Neural progenitor cell (in vitro differentiated cells): ENCODE measurements at regions not wholly inside any gene's neighbourhood (a gene's known extent, or its start where the extent isn't known, plus 50 kb on each side); places are given as distances from the start of the nearest gene placed in this dataset.
A peak's percentile ranks its signal among the peaks of the same experiment; 100 is the strongest.

ENCODE experiments used
- DNase-seq: peaks from one replicate; pipeline ENCODE4 v3.0.0-alpha.2; 2016; ENCODE audit warnings: low spot score
- H2AFZ ChIP-seq: fragments of 200-600 bp; sonication (generic); replicated peaks from 2 replicates; pipeline ENCODE4 v1.6.1; 2016; ENCODE audit warnings: antibody characterized with exemption
- H3F3A ChIP-seq: fragments of 200-600 bp; sonication (generic); 2 replicates; pipeline ENCODE4 v1.6.1; 2016; ENCODE audit warnings: antibody characterized with exemption, low read depth
- H3K27ac ChIP-seq: fragments of 200-600 bp; sonication (generic); 2 replicates; pipeline ENCODE4 v1.5.1; 2016; ENCODE audit warnings: mild to moderate bottlenecking
- H3K27me3 ChIP-seq: fragments of 200-600 bp; sonication (generic); 2 replicates; pipeline ENCODE4 v1.6.1; 2016; ENCODE audit warnings: mild to moderate bottlenecking, moderate library complexity
- H3K36me3 ChIP-seq: fragments of 200-600 bp; sonication (generic); 2 replicates; pipeline ENCODE4 v1.5.1; 2016
- H3K4me1 ChIP-seq: fragments of 200-600 bp; sonication (generic); 2 replicates; pipeline ENCODE4 v1.6.1; 2016; ENCODE audit warnings: mixed run types
- H3K4me2 ChIP-seq: fragments of 200-600 bp; sonication (generic); 2 replicates; pipeline ENCODE4 v1.6.1; 2016
- H3K4me3 ChIP-seq: fragments of 200-600 bp; sonication (generic); 2 replicates; pipeline ENCODE4 v1.5.1; 2016
- H3K79me2 ChIP-seq: fragments of 200-600 bp; sonication (generic); 2 replicates; pipeline ENCODE4 v1.6.1; 2016; ENCODE audit warnings: low read depth
- H3K9ac ChIP-seq: fragments of 200-600 bp; sonication (generic); 2 replicates; pipeline ENCODE4 v1.6.1; 2016
- H3K9me3 ChIP-seq: fragments of 200-600 bp; sonication (generic); 2 replicates; pipeline ENCODE4 v1.5.1; 2016; ENCODE audit warnings: low read depth
- H4K20me1 ChIP-seq: fragments of 200-600 bp; sonication (generic); 2 replicates; pipeline ENCODE4 v1.6.1; 2016; ENCODE audit warnings: low read depth
- H3K27ac Mint-ChIP-seq: 3 replicates; pipeline ENCODE4 v1.8.0; 2021; ENCODE audit warnings: mixed read lengths
- H3K27me3 Mint-ChIP-seq: 2 replicates; pipeline ENCODE4 v1.8.0; 2022; ENCODE audit warnings: low read depth, mild to moderate bottlenecking, inconsistent platforms, moderate library complexity, mixed read lengths; ENCODE audit not compliant: insufficient read depth
- H3K36me3 Mint-ChIP-seq: 3 replicates; pipeline ENCODE4 v1.8.0; 2021; ENCODE audit warnings: mixed read lengths
- H3K4me1 Mint-ChIP-seq: 3 replicates; pipeline ENCODE4 v1.8.0; 2021; ENCODE audit warnings: mixed read lengths
- H3K4me3 Mint-ChIP-seq: 3 replicates; pipeline ENCODE4 v1.8.0; 2021; ENCODE audit warnings: mild to moderate bottlenecking, moderate library complexity, mixed read lengths
- H3K9me3 Mint-ChIP-seq: 3 replicates; pipeline ENCODE4 v1.8.0; 2020; ENCODE audit warnings: mixed read lengths
- EZH2 ChIP-seq: fragments of 200-600 bp; sonication (generic); IDR thresholded peaks from 2 replicates; pipeline ENCODE4 v1.6.1; 2017; ENCODE audit warnings: antibody characterized with exemption, mild to moderate bottlenecking, moderate library complexity
- EZH2phosphoT487 ChIP-seq: fragments of 200-600 bp; sonication (generic); IDR thresholded peaks from 2 replicates; pipeline ENCODE4 v1.6.1; 2017; ENCODE audit warnings: antibody characterized with exemption
- TF ChIP-seq, protein P1 (sequence below): fragments of 200-600 bp; sonication (generic); IDR thresholded peaks from 2 replicates; pipeline ENCODE4 v1.5.1; 2017; ENCODE audit warnings: antibody characterized with exemption, mild to moderate bottlenecking

DNA sequence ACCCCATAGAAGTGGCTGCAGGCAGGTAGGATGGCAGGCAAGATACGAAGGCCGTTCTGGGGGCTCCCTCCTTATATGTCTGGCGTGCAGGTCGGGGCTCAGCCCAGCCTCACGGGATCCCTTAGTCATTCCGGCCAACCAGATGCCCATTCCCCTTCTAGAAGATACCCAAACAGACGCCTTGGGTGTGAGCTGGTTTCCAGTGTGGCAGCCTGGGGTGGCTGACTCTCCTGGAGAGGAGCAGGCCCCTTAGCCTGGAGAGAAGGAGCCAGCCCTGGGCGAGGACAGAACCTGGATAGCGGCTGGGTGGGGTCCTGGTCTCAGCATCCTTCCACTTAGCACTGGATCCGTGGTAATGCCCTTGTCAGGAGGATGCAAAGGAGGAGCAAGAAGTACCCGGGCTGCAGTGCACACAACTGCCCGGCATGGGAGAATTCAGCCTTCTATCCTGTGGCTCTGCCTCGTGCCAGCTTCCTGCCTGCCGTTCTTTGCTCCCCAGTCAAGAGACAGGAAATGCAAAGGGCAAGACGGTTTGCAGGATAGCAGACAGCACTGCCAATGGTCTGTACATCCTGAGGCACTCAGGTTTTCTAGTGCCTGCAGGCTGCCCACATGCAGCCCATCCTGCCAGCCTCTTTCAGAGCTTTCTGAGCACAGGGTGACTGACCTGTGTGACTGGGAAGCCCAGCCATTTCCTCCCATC, 56.7 kb upstream of the WASF3 start:
- Mint-ChIP-seq H3K27me3 (no peaks in the 10 kb centered on the region), H3K27ac (no peak overlapping the region), H3K36me3 (no peaks in the 10 kb centered on the region), H3K4me1 (peaks cover 6% of the 10 kb centered on the region), H3K9me3 (no peaks in the 10 kb centered on the region), H3K4me3 (no peak overlapping the region)
- TF ChIP-seq, protein P1, sequence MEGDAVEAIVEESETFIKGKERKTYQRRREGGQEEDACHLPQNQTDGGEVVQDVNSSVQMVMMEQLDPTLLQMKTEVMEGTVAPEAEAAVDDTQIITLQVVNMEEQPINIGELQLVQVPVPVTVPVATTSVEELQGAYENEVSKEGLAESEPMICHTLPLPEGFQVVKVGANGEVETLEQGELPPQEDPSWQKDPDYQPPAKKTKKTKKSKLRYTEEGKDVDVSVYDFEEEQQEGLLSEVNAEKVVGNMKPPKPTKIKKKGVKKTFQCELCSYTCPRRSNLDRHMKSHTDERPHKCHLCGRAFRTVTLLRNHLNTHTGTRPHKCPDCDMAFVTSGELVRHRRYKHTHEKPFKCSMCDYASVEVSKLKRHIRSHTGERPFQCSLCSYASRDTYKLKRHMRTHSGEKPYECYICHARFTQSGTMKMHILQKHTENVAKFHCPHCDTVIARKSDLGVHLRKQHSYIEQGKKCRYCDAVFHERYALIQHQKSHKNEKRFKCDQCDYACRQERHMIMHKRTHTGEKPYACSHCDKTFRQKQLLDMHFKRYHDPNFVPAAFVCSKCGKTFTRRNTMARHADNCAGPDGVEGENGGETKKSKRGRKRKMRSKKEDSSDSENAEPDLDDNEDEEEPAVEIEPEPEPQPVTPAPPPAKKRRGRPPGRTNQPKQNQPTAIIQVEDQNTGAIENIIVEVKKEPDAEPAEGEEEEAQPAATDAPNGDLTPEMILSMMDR: no peak
- TF ChIP-seq EZH2phosphoT487: no peak
- TF ChIP-seq EZH2: no peak
- H3K27ac ChIP-seq: no peak overlapping the region
- peaks cover 5% of the 10 kb centered on the region for H3F3A ChIP-seq
- H4K20me1 ChIP-seq: no peaks in the 10 kb centered on the region
- DNase-seq: no peak
- H3K4me3 ChIP-seq: no peak overlapping the region
- H2AFZ ChIP-seq: no peak overlapping the region
- H3K27me3 ChIP-seq: no peaks in the 10 kb centered on the region
- H3K4me2 ChIP-seq: no peak overlapping the region
- H3K79me2 ChIP-seq: no peaks in the 10 kb centered on the region
- H3K36me3 ChIP-seq: no peaks in the 10 kb centered on the region
- H3K4me1 ChIP-seq: peaks cover 22% of the 10 kb centered on the region
- no peaks in the 10 kb centered on the region for H3K9me3 ChIP-seq
- H3K9ac ChIP-seq: no peak overlapping the region

DNA sequence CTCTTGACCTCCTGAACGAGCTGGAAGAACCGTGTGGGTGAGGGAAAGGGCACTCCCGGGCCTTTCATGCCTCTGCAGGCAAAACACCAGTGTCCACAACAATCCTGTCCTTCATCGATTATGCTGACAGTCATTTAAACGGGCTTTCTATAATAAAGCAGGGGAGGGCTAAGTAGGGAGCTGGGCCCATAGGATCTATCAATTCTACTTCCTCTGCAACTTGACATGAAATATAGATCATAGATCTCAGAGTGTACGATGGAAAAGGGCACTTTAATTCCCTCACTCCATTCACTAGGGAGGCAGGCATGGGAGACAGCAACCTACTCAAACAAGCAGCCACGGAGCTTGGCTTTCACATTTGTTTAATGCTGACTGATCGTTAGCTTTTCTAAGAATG, 55.8 kb upstream of the WASF3 start:
- no peak overlapping the region for H3K27ac ChIP-seq
- peaks cover 5% of the 10 kb centered on the region for H3F3A ChIP-seq
- H3K9me3 ChIP-seq: no peaks in the 10 kb centered on the region
- Mint-ChIP-seq H3K4me3 (no peak overlapping the region), H3K9me3 (no peaks in the 10 kb centered on the region), H3K27me3 (no peaks in the 10 kb centered on the region), H3K27ac (no peak overlapping the region), H3K36me3 (no peaks in the 10 kb centered on the region), H3K4me1 (peaks cover 6% of the 10 kb centered on the region)
- H2AFZ ChIP-seq: no peak overlapping the region
- no peaks in the 10 kb centered on the region for H3K36me3 ChIP-seq
- H3K4me1 ChIP-seq: peaks cover 22% of the 10 kb centered on the region
- H3K9ac ChIP-seq: no peak overlapping the region
- DNase-seq: no peak
- no peak overlapping the region for H3K4me2 ChIP-seq
- TF ChIP-seq, protein P1: no peak
- TF ChIP-seq EZH2 (no peak), EZH2phosphoT487 (no peak)
- no peak overlapping the region for H3K4me3 ChIP-seq
- H3K79me2 ChIP-seq: no peaks in the 10 kb centered on the region
- H4K20me1 ChIP-seq: no peaks in the 10 kb centered on the region
- no peaks in the 10 kb centered on the region for H3K27me3 ChIP-seq

DNA sequence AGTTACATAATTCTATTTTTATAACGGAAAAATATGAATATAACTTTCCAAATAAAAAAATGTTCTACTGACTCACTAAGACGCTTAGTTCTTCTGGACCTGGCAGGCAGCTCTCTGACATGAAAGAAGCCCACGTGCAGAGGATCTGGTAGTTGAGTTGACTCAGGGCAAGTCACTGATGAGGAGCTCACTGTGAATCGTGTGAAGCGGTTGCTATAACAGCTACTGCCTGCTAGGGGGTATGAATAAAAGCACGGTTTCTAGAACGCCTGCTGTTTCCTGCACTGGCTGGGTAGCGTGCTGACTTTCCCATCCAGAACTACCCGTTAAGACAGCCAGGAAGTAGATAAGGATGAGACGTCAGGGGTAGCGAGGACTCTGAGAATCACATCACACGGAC, 54.7 kb upstream of the WASF3 start:
- H3K27ac Mint-ChIP-seq: no peak overlapping the region
- no peaks in the 10 kb centered on the region for H3K27me3 Mint-ChIP-seq
- H3K4me1 Mint-ChIP-seq: peaks cover 6% of the 10 kb centered on the region
- TF ChIP-seq EZH2phosphoT487: no peak
- TF ChIP-seq EZH2: no peak
- TF ChIP-seq, protein P1: peak; percentile 5
- H3K27me3 ChIP-seq: no peaks in the 10 kb centered on the region
- peak overlapping the region; percentile 50 for H2AFZ ChIP-seq
- no peak overlapping the region for H3K27ac ChIP-seq
- H3K36me3 ChIP-seq: no peaks in the 10 kb centered on the region
- no peaks in the 10 kb centered on the region for H3K36me3 Mint-ChIP-seq
- H3K9me3 ChIP-seq: no peaks in the 10 kb centered on the region
- no peaks in the 10 kb centered on the region for H4K20me1 ChIP-seq
- H3K4me2 ChIP-seq: peak overlapping the region; percentile 10
- H3K4me3 ChIP-seq: no peak overlapping the region
- H3K79me2 ChIP-seq: no peaks in the 10 kb centered on the region
- no peak overlapping the region for H3K4me3 Mint-ChIP-seq
- H3K9ac ChIP-seq: no peak overlapping the region
- H3K4me1 ChIP-seq: peaks cover 22% of the 10 kb centered on the region
- H3K9me3 Mint-ChIP-seq: peaks cover 9% of the 10 kb centered on the region
- peak; percentile 40 for DNase-seq
- peaks cover 5% of the 10 kb centered on the region for H3F3A ChIP-seq
